ENCODE measurements at regions not wholly inside any gene's neighbourhood (a gene's known extent, or its start where the extent isn't known, plus 50 kb on each side); places are given as distances from the start of the nearest gene placed in this dataset.

DNA sequence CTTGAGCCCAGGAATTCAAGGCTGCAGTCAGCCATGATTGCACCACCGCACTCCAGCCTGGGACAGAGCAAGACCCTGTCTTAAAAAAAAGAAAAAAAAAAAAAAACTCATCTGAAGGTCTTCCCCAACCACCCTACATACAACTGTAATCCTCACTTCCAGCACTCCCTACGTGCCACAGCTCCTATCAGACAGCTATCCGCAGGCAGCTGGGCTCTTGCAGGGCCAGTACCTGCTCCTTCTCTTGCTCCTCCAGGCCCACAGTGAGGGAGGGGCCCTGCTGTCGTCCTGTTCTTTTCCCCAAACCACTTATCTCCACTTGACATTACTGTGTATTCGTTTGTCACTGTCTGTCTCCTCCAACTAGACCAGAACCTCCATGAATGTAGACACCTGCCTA lies 156.1 kb upstream of the NECTIN1 start:
- TF ChIP-seq, protein P1, sequence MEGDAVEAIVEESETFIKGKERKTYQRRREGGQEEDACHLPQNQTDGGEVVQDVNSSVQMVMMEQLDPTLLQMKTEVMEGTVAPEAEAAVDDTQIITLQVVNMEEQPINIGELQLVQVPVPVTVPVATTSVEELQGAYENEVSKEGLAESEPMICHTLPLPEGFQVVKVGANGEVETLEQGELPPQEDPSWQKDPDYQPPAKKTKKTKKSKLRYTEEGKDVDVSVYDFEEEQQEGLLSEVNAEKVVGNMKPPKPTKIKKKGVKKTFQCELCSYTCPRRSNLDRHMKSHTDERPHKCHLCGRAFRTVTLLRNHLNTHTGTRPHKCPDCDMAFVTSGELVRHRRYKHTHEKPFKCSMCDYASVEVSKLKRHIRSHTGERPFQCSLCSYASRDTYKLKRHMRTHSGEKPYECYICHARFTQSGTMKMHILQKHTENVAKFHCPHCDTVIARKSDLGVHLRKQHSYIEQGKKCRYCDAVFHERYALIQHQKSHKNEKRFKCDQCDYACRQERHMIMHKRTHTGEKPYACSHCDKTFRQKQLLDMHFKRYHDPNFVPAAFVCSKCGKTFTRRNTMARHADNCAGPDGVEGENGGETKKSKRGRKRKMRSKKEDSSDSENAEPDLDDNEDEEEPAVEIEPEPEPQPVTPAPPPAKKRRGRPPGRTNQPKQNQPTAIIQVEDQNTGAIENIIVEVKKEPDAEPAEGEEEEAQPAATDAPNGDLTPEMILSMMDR (IDR thresholded peaks at IDR 0.05; ENCODE audit: control extremely low read depth, extremely low read depth, low read depth, missing control alignments): no peak
- CTCF ChIA-PET: interaction anchor here (0.8 kb wide), 1 partner anchor 212 kb away, joined by 3 read pairs; no protein-coding TSS in a partner anchor

DNA sequence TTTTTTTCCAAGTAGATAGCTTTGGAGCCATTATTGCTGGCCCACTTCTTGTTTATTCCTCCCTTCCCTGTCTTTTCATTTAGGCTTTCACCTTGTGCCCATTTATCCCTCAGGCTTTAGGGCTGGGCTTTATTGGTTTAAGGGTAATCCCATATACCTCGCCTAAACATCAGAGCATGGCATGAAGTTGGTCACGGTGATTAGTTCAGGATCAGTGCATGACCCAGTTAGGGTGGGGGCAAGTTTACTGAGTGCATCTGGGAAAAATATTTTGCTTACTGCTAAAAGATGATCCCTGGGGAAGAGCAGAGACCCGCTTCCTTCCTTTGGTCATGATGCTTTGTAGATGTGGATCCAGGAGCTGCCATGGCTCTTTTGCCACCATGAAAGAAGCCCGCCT lies 153.3 kb upstream of the NECTIN1 start:
- TF ChIP-seq, protein P1 (IDR thresholded peaks at IDR 0.05; ENCODE audit: control extremely low read depth, extremely low read depth, low read depth, missing control alignments): no peak
- no peak for DNase-seq (ENCODE audit: extremely low spot score)

More for the DNA sequence above, 156.1 kb upstream of the NECTIN1 start:
- POLR2A ChIA-PET: no interaction called here
- DNase-seq (ENCODE audit: extremely low spot score): no peak

DNA sequence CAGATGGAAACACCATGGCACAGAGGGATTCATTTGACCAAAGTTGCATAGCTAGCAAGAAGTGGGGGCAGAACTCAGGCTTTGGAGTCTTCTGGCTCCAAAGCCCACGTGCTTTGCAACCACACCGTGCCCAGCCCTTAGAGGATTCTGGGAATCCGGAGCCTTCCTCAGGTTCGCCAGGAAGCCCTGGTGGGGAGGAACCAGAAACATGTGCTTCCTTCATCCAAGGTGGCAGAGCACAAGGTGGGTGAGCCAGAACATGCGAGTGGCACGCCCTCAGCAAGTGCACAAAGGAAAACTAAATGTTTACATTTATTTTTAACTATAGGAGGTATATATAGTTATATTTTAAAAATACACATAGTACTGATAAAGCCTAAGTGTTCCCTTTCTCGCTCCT lies 151.9 kb upstream of the NECTIN1 start:
- DNase-seq (ENCODE audit: extremely low spot score): no peak
- POLR2A ChIA-PET: no interaction called here
- CTCF ChIA-PET: interaction anchor here (1.1 kb wide), 1 partner anchor 288 kb away, joined by 3 read pairs; no protein-coding TSS in a partner anchor
- TF ChIP-seq, protein P1 (IDR thresholded peaks at IDR 0.05; ENCODE audit: control extremely low read depth, extremely low read depth, low read depth, missing control alignments): no peak

More for the DNA sequence above, 153.3 kb upstream of the NECTIN1 start:
- CTCF ChIA-PET: no interaction called here
- POLR2A ChIA-PET: no interaction called here

DNA sequence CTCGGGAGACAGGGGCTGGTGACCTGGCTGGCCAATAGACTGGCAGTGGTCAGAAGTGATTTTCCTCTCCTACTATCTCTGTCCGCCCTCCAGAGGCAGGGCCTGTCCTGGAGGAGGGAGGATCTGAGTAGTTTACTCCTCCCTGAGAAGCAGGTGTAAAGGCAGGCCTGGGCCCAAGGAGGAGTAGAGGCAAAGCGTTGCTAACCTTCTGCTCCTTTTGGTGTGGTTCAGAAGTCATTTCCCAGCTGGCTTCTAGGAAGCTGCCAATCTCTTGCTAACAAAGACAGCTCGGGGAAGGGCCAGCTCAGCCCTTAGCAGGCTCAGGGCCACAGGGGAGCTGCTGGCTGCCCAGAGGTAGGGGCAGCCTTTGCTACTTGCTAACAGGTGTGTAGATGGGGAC lies 151.1 kb upstream of the NECTIN1 start:
- no peak for DNase-seq (ENCODE audit: extremely low spot score)
- ChIA-PET POLR2A (no interaction called here), CTCF (no interaction called here)
- TF ChIP-seq, protein P1 (IDR thresholded peaks at IDR 0.05; ENCODE audit: control extremely low read depth, extremely low read depth, low read depth, missing control alignments): no peak

DNA sequence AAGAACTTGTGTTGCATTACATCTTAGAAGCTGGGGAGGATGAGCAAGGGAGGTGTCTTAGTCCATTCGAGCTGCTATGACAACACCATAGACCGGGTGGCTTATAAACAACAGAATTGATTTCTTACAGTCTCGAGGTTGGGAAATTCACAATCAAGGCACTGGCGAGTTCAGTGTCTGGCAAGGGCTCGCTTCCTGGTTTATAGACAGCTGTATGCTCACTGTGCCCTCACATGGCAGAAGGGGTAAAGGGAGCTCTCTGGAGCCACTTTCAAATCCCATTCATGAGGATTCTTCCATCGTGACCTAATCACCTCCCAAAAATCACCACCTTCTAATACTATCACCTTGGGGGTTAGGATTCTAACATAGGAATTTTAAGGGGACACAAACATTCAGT lies 150.0 kb upstream of the NECTIN1 start:
- CTCF ChIA-PET: interaction anchor here (1.3 kb wide), 1 partner anchor 8 kb away, joined by 4 read pairs; no protein-coding TSS in a partner anchor
- TF ChIP-seq, protein P1 (IDR thresholded peaks at IDR 0.05; ENCODE audit: control extremely low read depth, extremely low read depth, low read depth, missing control alignments): no peak
- POLR2A ChIA-PET: no interaction called here

DNA sequence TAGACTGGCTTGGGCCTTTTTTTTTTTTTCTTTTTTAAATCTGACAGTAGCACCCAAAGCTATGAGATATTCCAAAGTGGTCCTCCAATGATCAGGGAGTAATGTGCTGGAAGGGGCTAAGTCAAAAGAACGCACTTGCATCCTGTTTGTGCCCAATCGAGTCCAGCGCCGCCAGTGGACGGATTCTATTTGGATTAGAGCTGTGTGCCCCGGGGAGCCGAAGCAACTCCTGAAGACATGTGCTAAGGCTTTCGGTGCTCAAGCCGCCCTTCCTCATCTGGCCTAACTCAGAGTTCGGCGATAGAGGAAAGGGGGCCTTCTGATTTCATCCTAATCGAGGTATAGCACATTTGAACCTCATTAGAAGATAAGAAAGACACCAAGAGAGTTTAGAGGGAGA lies 147.8 kb upstream of the NECTIN1 start:
- POLR2A ChIA-PET: no interaction called here
- CTCF ChIA-PET: no interaction called here
- no peak for DNase-seq (ENCODE audit: extremely low spot score)
- TF ChIP-seq, protein P1 (IDR thresholded peaks at IDR 0.05; ENCODE audit: control extremely low read depth, extremely low read depth, low read depth, missing control alignments): no peak

More for the DNA sequence above, 150.0 kb upstream of the NECTIN1 start:
- DNase-seq (ENCODE audit: extremely low spot score): no peak
